Activated CD8-positive, alpha-beta memory T cell treated with anti-CD3 and anti-CD28 coated beads, Interleukin-2, amount 10 ng/mL, durations not matched to agents 7 days and 5 days (primary cell): ENCODE measurements at regions not wholly inside any gene's neighbourhood (a gene's known extent, or its start where the extent isn't known, plus 50 kb on each side); places are given as distances from the start of the nearest gene placed in this dataset.

Experiments
- ATAC-seq: fragments of 150-1000 bp; cut with Tn5 transposase; one replicate; pipeline ENCODE4 v1.10.0; 2021; ENCODE audit warnings: moderate library complexity
- CTCF ChIA-PET: fragments of 350-600 bp; sonication (Branson Sonifier 250); formaldehyde crosslinking; loops from one replicate; lab custom pipeline; 2021; ENCODE audit warnings: antibody characterized with exemption; lab: Charles Lee
- DNase-seq: peaks from one replicate; pipeline ENCODE4 v3.0.0-alpha.2; 2020
- H3K27ac Mint-ChIP-seq: one replicate; pipeline ENCODE4 v1.8.0; 2021; ENCODE audit warnings: mild to moderate bottlenecking, mixed read lengths
- H3K27me3 Mint-ChIP-seq: one replicate; pipeline ENCODE4 v1.8.0; 2021; ENCODE audit warnings: mixed read lengths
- H3K36me3 Mint-ChIP-seq: one replicate; pipeline ENCODE4 v1.8.0; 2021; ENCODE audit warnings: mild to moderate bottlenecking, mixed read lengths
- H3K4me1 Mint-ChIP-seq: one replicate; pipeline ENCODE4 v1.8.0; 2021; ENCODE audit warnings: mixed read lengths
- H3K4me3 Mint-ChIP-seq: one replicate; pipeline ENCODE4 v1.8.0; 2021; ENCODE audit warnings: mild to moderate bottlenecking, moderate library complexity, mixed read lengths
- H3K9me3 Mint-ChIP-seq: one replicate; pipeline ENCODE4 v1.8.0; 2022; ENCODE audit warnings: low read depth, mixed read lengths

DNA sequence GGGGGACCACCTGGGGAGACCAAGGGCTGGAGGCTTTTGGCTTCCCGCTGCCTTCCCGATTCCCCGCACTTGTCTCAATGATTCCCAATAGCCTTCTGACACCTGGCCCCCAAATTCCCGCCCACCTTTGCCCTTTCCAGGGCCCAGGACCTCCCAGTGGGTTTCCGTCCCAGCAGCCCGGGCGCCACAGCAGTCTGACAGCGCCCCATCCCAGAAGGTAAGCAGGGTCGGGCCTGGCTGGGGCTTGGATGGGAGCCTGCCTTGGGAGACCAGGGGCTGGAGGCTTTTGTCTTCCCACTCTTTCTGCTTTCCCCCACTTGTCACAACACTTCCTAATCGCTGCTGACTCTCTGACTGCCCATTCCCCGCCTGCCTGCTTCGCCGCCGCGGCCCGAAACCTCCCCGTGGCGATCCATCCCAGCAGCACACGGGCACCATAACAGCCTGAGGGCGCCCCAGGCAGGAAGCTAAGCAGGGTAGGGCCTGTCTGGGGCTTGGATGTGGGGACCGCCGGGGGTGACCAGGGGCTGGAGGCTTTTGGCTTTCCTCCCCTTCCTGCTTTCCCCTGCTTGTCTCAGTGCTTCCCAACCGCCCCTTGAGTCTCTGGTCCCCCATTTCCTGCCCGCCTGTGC is 2289.3 kb downstream of the TP53TG3F start:
- Mint-ChIP-seq H3K27me3 (no peaks in the 10 kb centered on the region), H3K4me1 (no peaks in the 10 kb centered on the region), H3K36me3 (peaks cover 3% of the 10 kb centered on the region), H3K4me3 (no peak overlapping the region), H3K27ac (no peak overlapping the region), H3K9me3 (peaks cover 20% of the 10 kb centered on the region)
- CTCF ChIA-PET = no interaction called here
- ATAC-seq (no peak), DNase-seq (no peak)

- Mint-ChIP-seq H3K27me3 (no peaks in the 10 kb centered on the region), H3K36me3 (peaks cover 3% of the 10 kb centered on the region), H3K27ac (no peak overlapping the region), H3K9me3 (peaks cover 15% of the 10 kb centered on the region), H3K4me1 (no peaks in the 10 kb centered on the region), H3K4me3 (no peak overlapping the region)
- ATAC-seq (no peak), DNase-seq (no peak)
- CTCF ChIA-PET = no interaction called here
These were observed 2290.1 kb downstream of the TP53TG3F start for GRCh38 chr16:35749253-35750141.

GRCh38 chr16:35750157-35750689 is 2290.8 kb downstream of the TP53TG3F start:
- no peaks in the 10 kb centered on the region for H3K4me1 Mint-ChIP-seq
- no peak for DNase-seq
- CTCF ChIA-PET = no interaction called here
- no peak for ATAC-seq
- H3K36me3 Mint-ChIP-seq = peaks cover 2% of the 10 kb centered on the region
- peaks cover 10% of the 10 kb centered on the region for H3K9me3 Mint-ChIP-seq
- H3K4me3 Mint-ChIP-seq = no peak overlapping the region
- H3K27ac Mint-ChIP-seq = no peak overlapping the region
- H3K27me3 Mint-ChIP-seq = no peaks in the 10 kb centered on the region

GRCh38 chr16:35750701-35751104 is 2291.3 kb downstream of the TP53TG3F start:
- Mint-ChIP-seq H3K9me3 (peaks cover 9% of the 10 kb centered on the region), H3K27me3 (no peaks in the 10 kb centered on the region), H3K4me3 (no peak overlapping the region), H3K36me3 (no peaks in the 10 kb centered on the region), H3K27ac (no peak overlapping the region), H3K4me1 (no peaks in the 10 kb centered on the region)
- CTCF ChIA-PET = no interaction called here
- ATAC-seq (no peak), DNase-seq (no peak)

GRCh38 chr16:35751191-35751941 is 2292.0 kb downstream of the TP53TG3F start:
- H3K27ac Mint-ChIP-seq = no peak overlapping the region
- no peak overlapping the region for H3K4me3 Mint-ChIP-seq
- no peaks in the 10 kb centered on the region for H3K36me3 Mint-ChIP-seq
- DNase-seq = no peak
- H3K27me3 Mint-ChIP-seq = no peaks in the 10 kb centered on the region
- CTCF ChIA-PET = no interaction called here
- ATAC-seq = no peak
- H3K4me1 Mint-ChIP-seq = no peaks in the 10 kb centered on the region
- H3K9me3 Mint-ChIP-seq = peaks cover 9% of the 10 kb centered on the region

- Mint-ChIP-seq H3K9me3 (peaks cover 9% of the 10 kb centered on the region), H3K27ac (no peak overlapping the region), H3K36me3 (no peaks in the 10 kb centered on the region), H3K27me3 (no peaks in the 10 kb centered on the region), H3K4me3 (no peak overlapping the region), H3K4me1 (no peaks in the 10 kb centered on the region)
- DNase-seq (no peak), ATAC-seq (no peak)
- CTCF ChIA-PET = no interaction called here
These were observed 2292.8 kb downstream of the TP53TG3F start for GRCh38 chr16:35752012-35752772.

GRCh38 chr16:35752773-35753558 is 2293.6 kb downstream of the TP53TG3F start:
- ATAC-seq (no peak), DNase-seq (no peak)
- Mint-ChIP-seq H3K36me3 (no peaks in the 10 kb centered on the region), H3K27me3 (no peaks in the 10 kb centered on the region), H3K9me3 (peaks cover 9% of the 10 kb centered on the region), H3K4me1 (no peaks in the 10 kb centered on the region), H3K27ac (no peak overlapping the region), H3K4me3 (no peak overlapping the region)
- CTCF ChIA-PET = no interaction called here

- DNase-seq = no peak
- Mint-ChIP-seq H3K4me3 (no peak overlapping the region), H3K9me3 (peaks cover 8% of the 10 kb centered on the region), H3K4me1 (no peaks in the 10 kb centered on the region), H3K27ac (no peak overlapping the region), H3K27me3 (no peaks in the 10 kb centered on the region), H3K36me3 (no peaks in the 10 kb centered on the region)
- no peak for ATAC-seq
- CTCF ChIA-PET = interaction anchor here (0.6 kb wide), 1 partner anchor 48 kb away, joined by 3 read pairs; no protein-coding TSS in a partner anchor
These were observed 2294.4 kb downstream of the TP53TG3F start for GRCh38 chr16:35753559-35754390.

GRCh38 chr16:35754391-35755369 is 2295.3 kb downstream of the TP53TG3F start:
- Mint-ChIP-seq H3K4me3 (no peak overlapping the region), H3K36me3 (no peaks in the 10 kb centered on the region), H3K9me3 (peaks cover 2% of the 10 kb centered on the region), H3K27me3 (no peaks in the 10 kb centered on the region), H3K27ac (no peak overlapping the region), H3K4me1 (no peaks in the 10 kb centered on the region)
- CTCF ChIA-PET = interaction anchor here (0.6 kb wide), 1 partner anchor 49 kb away, joined by 3 read pairs; no protein-coding TSS in a partner anchor
- ATAC-seq (no peak), DNase-seq (no peak)

- Mint-ChIP-seq H3K4me1 (no peaks in the 10 kb centered on the region), H3K4me3 (no peak overlapping the region), H3K9me3 (peaks cover 22% of the 10 kb centered on the region), H3K27ac (no peak overlapping the region), H3K27me3 (no peaks in the 10 kb centered on the region), H3K36me3 (no peaks in the 10 kb centered on the region)
- ATAC-seq (no peak), DNase-seq (no peak)
- CTCF ChIA-PET = no interaction called here
These were observed 2329.0 kb downstream of the TP53TG3F start for GRCh38 chr16:35788381-35788780.
